GM12878 (cell line): ENCODE measurements at regions not wholly inside any gene's neighbourhood (a gene's known extent, or its start where the extent isn't known, plus 50 kb on each side); places are given as distances from the start of the nearest gene placed in this dataset.
A peak's percentile ranks its signal among the peaks of the same experiment; 100 is the strongest.

ENCODE experiments used
- ATAC-seq: fragments of 200-7000 bp; cut with Tn5 transposase; 3 replicates; pipeline ENCODE4 v1.9.1; 2020; ENCODE audit warnings: mild to moderate bottlenecking, moderate library complexity
- BruUV-seq: library from RNA; stranded (reverse); fragments of 400-500 nt; replicated peaks from 2 replicates; lab custom pipeline; 2021; lab: Mats Ljungman, UMichigan
- CTCF ChIA-PET: fragments of 300-600 bp; sonication (Branson Sonifier 250); formaldehyde crosslinking; extraction: SDS; loops from one replicate; lab custom pipeline; 2021; ENCODE audit warnings: inconsistent platforms; lab: Yijun Ruan, JAX
- POLR2A ChIA-PET: fragments of 350-600 bp; formaldehyde crosslinking; extraction: SDS; loops from one replicate; lab custom pipeline; 2021; ENCODE audit warnings: inconsistent platforms; lab: Charles Lee
- RAD21 ChIA-PET: fragments of 300-600 bp; sonication (Branson Sonifier 250); formaldehyde crosslinking; loops from one replicate; lab custom pipeline; 2023; ENCODE audit warnings: antibody characterized with exemption; ENCODE audit not compliant: unreplicated experiment; lab: Charles Lee
- SMC1A ChIA-PET: fragments of 300-600 bp; sonication (Branson Sonifier 250); formaldehyde crosslinking; loops from one replicate; lab custom pipeline; 2023; ENCODE audit not compliant: unreplicated experiment, uncharacterized antibody; lab: Charles Lee
- DNase-seq: peaks from one replicate; pipeline ENCODE4 v3.0.0-alpha.2; 2011; ENCODE audit warnings: low read depth, low spot score
- FAIRE-seq: peaks from 3 replicates; lab custom pipeline; 2011; peaks lifted over from hg19 to GRCh38; lab: Jason Lieb, UNC
- H2AFZ ChIP-seq: 2 replicates; pipeline ENCODE4 v1.6.0; 2011; ENCODE audit warnings: low read depth, low read length, control low read depth; ENCODE audit not compliant: control insufficient read depth
- H3K27ac ChIP-seq: 2 replicates; pipeline ENCODE4 v1.5.1; 2011; ENCODE audit warnings: control low read depth; ENCODE audit not compliant: control insufficient read depth, insufficient read depth
- H3K27me3 ChIP-seq, 2 experiments: replicated peaks in 1 of 2; 2 replicates each; pipeline versions ENCODE4 v1.6.0 to v1.6.1; 2011; ENCODE audit warnings: low read length in 1 of 2; ENCODE audit not compliant: control insufficient read depth in 2 of 2, insufficient read depth in 2 of 2
- H3K36me3 ChIP-seq, 2 experiments: 2 replicates each; pipeline ENCODE4 v1.5.1; 2011; ENCODE audit warnings: low read length in 1 of 2; ENCODE audit not compliant: control insufficient read depth in 2 of 2, insufficient read depth in 2 of 2
- H3K4me1 ChIP-seq: 2 replicates; pipeline ENCODE4 v1.6.1; 2011; ENCODE audit warnings: mild to moderate bottlenecking, low read length, moderate library complexity, mixed read lengths; ENCODE audit not compliant: control insufficient read depth, insufficient read depth
- H3K4me2 ChIP-seq: 2 replicates; pipeline ENCODE4 v1.6.0; 2011; ENCODE audit warnings: control low read depth; ENCODE audit not compliant: control insufficient read depth, insufficient read depth
- H3K4me3 ChIP-seq: fragments of 200-600 bp; sonication (generic); 2 replicates; pipeline ENCODE4 v1.5.1; 2016
- H3K79me2 ChIP-seq: 2 replicates; pipeline ENCODE4 v1.6.0; 2011; ENCODE audit warnings: low read length; ENCODE audit not compliant: control insufficient read depth, insufficient read depth
- H3K9ac ChIP-seq: 2 replicates; pipeline ENCODE4 v1.8.0; 2011; ENCODE audit warnings: low read length, control low read depth, mixed read lengths; ENCODE audit not compliant: control insufficient read depth, insufficient read depth
- H3K9me3 ChIP-seq: replicated peaks from 3 replicates; pipeline ENCODE4 v1.5.1; 2011; ENCODE audit warnings: mild to moderate bottlenecking, low read length; ENCODE audit not compliant: control insufficient read depth, insufficient read depth
- H4K20me1 ChIP-seq: 2 replicates; pipeline ENCODE4 v1.6.0; 2011; ENCODE audit not compliant: control insufficient read depth, insufficient read depth
- ATF2 ChIP-seq: IDR thresholded peaks from 2 replicates; pipeline ENCODE4 v1.6.1; 2012; ENCODE audit warnings: low read length, inconsistent platforms
- BHLHE40 ChIP-seq, 2 experiments: fragments of 450-650 bp in 1 of 2; IDR thresholded peaks; 2 replicates each; pipeline ENCODE4 v1.6.1; 2011 to 2017; ENCODE audit warnings: low read depth in 2 of 2, borderline replicate concordance in 1 of 2, improper control_type of control experiment in 1 of 2, low read length in 1 of 2, mild to moderate bottlenecking in 1 of 2
- CBFB ChIP-seq: IDR thresholded peaks from 2 replicates; pipeline ENCODE4 v1.6.1; 2016; ENCODE audit warnings: antibody characterized with exemption, low read depth
- CBX5 ChIP-seq: sonication (generic); IDR thresholded peaks from 2 replicates; pipeline ENCODE4 v1.6.1; 2016; ENCODE audit warnings: low read depth, moderate library complexity, mild to moderate bottlenecking, inconsistent platforms
- CEBPB ChIP-seq, 2 experiments: fragments of 150-350 bp in 1 of 2; IDR thresholded peaks; 2 replicates each; pipeline ENCODE4 v1.6.1; 2012 to 2014; ENCODE audit warnings: low read depth in 2 of 2, low read length in 2 of 2, borderline replicate concordance in 1 of 2, inconsistent platforms in 1 of 2
- FOS ChIP-seq: IDR thresholded peaks from 3 replicates; pipeline ENCODE4 v1.6.1; 2011; ENCODE audit warnings: borderline replicate concordance; ENCODE audit not compliant: insufficient read length; ENCODE audit errors: extremely low read depth
- HCFC1 ChIP-seq: fragments of 150-350 bp; IDR thresholded peaks from 2 replicates; pipeline ENCODE4 v1.6.1; 2014; ENCODE audit warnings: low read length
- IRF3 ChIP-seq: fragments of 450-650 bp; IDR thresholded peaks from 2 replicates; pipeline ENCODE4 v1.6.1; 2014; ENCODE audit warnings: mild to moderate bottlenecking
- KLF5 ChIP-seq: fragments of 450-650 bp; IDR thresholded peaks from 2 replicates; pipeline ENCODE4 v1.6.1; 2014; ENCODE audit warnings: mild to moderate bottlenecking; ENCODE audit not compliant: partially characterized antibody
- NR2C1 ChIP-seq: fragments of 450-650 bp; IDR thresholded peaks from 2 replicates; pipeline ENCODE4 v1.6.1; 2017; ENCODE audit warnings: antibody characterized with exemption, mild to moderate bottlenecking, moderate library complexity
- PBX3 ChIP-seq: IDR thresholded peaks from 2 replicates; pipeline ENCODE4 v1.6.1; 2011; ENCODE audit warnings: mild to moderate bottlenecking, low read depth, low read length, moderate library complexity; ENCODE audit not compliant: insufficient replicate concordance
- RUNX3 ChIP-seq: IDR thresholded peaks from 2 replicates; pipeline ENCODE4 v1.6.1; 2012; ENCODE audit warnings: low read length, inconsistent platforms
- SREBF2 ChIP-seq: IDR thresholded peaks from 2 replicates; pipeline ENCODE4 v1.6.1; 2012; ENCODE audit warnings: mild to moderate bottlenecking, low read length
- USF2 ChIP-seq: IDR thresholded peaks from 2 replicates; pipeline ENCODE4 v1.6.1; 2011; ENCODE audit warnings: low read depth, low read length, improper control_type of control experiment, borderline replicate concordance
- WGBS: methylation state at CpG from one replicate; pipeline ENCODE4 v1.1.6; 2016; ENCODE audit warnings: low lambda C conversion rate; ENCODE audit not compliant: insufficient replicate concordance, insufficient coverage; ENCODE audit errors: missing lambda C conversion rate; 5-methylcytosine and 5-hydroxymethylcytosine counted together
- in situ Hi-C: fragments of 300-500 bp; cut with MboI; formaldehyde crosslinking; loops from 9 replicates; pipeline ENCODE4 v1.14.3; 2018; ENCODE audit warnings: mixed read lengths
- intact Hi-C: fragments of 100-400 bp; cut with micrococcal nuclease; formaldehyde crosslinking; loops from one replicate; pipeline ENCODE4 v1.14.2; 2022; ENCODE audit not compliant: unreplicated experiment
- TF ChIP-seq, protein P1 (sequence below): IDR thresholded peaks from 2 replicates; pipeline ENCODE4 v1.6.1; 2011; ENCODE audit warnings: borderline replicate concordance, low read depth, mild to moderate bottlenecking, moderate library complexity, mixed read lengths, low read length; ENCODE audit not compliant: insufficient read depth; ENCODE audit errors: extremely low read length

- ChIA-PET RAD21 (no interaction called here), POLR2A (no interaction called here), CTCF (no interaction called here), SMC1A (interaction anchor here (0.6 kb wide), 1 partner anchor 55 kb away, joined by 3 read pairs; no protein-coding TSS in a partner anchor)
- Histone ChIP-seq H3K4me3 (no peak overlapping the region), H3K27ac (no peak overlapping the region), H3K79me2 (no peaks in the 10 kb centered on the region), H3K4me1 (peaks cover 14% of the 10 kb centered on the region), H3K36me3 (no peaks in the 10 kb centered on the region), H4K20me1 (no peaks in the 10 kb centered on the region), H3K9ac (no peak overlapping the region), H3K9me3 (no peaks in the 10 kb centered on the region), H2AFZ (no peak overlapping the region), H3K4me2 (0 out of 2 replicates have a peak overlapping the region, but pooled peaks have one; percentile 1), H3K27me3 (no peaks in the 10 kb centered on the region; a peak in 1 of 4 replicates)
- ATAC-seq (peak; percentile 86), DNase-seq (peak; percentile 34), FAIRE-seq (peak; percentile 86)
- no TSS peak for BruUV-seq
- intact Hi-C loops (no loop called here), in situ Hi-C loops (no loop called here)
- 44% methylated on average over 18 of the region's 18 CpGs for WGBS
- TF ChIP-seq KLF5 (no peak), FOS (no peak), CBX5 (no peak), HCFC1 (no peak), NR2C1 (no peak), BHLHE40 (IDR thresholded peaks at IDR 0.05; ENCODE audit: borderline replicate concordance in 1 of 2, low read depth in 2 of 2, low read length in 1 of 2) (peak in 1 of 2 experiments; percentile 7; a peak in 1 of 4 replicates), USF2 (no peak), CEBPB (IDR thresholded peaks at IDR 0.05; ENCODE audit: borderline replicate concordance in 1 of 2, low read depth in 2 of 2, low read length in 2 of 2) (peak in 1 of 2 experiments; percentile 70; a peak in 1 of 4 replicates), SREBF2 (no peak), ATF2 (peak; percentile 23; the same call in 1 of the 2 replicates), PBX3 (no peak), RUNX3 (peak; percentile 82), IRF3 (no peak), CBFB (0 out of 2 replicates have a peak, but pooled peaks have one; percentile 49)
- TF ChIP-seq, protein P1, sequence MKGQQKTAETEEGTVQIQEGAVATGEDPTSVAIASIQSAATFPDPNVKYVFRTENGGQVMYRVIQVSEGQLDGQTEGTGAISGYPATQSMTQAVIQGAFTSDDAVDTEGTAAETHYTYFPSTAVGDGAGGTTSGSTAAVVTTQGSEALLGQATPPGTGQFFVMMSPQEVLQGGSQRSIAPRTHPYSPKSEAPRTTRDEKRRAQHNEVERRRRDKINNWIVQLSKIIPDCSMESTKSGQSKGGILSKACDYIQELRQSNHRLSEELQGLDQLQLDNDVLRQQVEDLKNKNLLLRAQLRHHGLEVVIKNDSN = no peak
Measured at GRCh38 chr2:128623776-128624761, 305.4 kb upstream of the HS6ST1 start.
